ENCODE measurements at regions not wholly inside any gene's neighbourhood (a gene's known extent, or its start where the extent isn't known, plus 50 kb on each side); places are given as distances from the start of the nearest gene placed in this dataset.

- no peak for TF ChIP-seq POLR2AphosphoS5 (IDR thresholded peaks at IDR 0.05; ENCODE audit: low read depth, low read length)
- no peak for TF ChIP-seq ZBTB33 (IDR thresholded peaks at IDR 0.05; ENCODE audit: borderline replicate concordance, low read depth)
- TF ChIP-seq, protein P1, sequence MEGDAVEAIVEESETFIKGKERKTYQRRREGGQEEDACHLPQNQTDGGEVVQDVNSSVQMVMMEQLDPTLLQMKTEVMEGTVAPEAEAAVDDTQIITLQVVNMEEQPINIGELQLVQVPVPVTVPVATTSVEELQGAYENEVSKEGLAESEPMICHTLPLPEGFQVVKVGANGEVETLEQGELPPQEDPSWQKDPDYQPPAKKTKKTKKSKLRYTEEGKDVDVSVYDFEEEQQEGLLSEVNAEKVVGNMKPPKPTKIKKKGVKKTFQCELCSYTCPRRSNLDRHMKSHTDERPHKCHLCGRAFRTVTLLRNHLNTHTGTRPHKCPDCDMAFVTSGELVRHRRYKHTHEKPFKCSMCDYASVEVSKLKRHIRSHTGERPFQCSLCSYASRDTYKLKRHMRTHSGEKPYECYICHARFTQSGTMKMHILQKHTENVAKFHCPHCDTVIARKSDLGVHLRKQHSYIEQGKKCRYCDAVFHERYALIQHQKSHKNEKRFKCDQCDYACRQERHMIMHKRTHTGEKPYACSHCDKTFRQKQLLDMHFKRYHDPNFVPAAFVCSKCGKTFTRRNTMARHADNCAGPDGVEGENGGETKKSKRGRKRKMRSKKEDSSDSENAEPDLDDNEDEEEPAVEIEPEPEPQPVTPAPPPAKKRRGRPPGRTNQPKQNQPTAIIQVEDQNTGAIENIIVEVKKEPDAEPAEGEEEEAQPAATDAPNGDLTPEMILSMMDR (IDR thresholded peaks at IDR 0.05) = no peak
- no peak for TF ChIP-seq TAF1 (IDR thresholded peaks at IDR 0.05; ENCODE audit: borderline replicate concordance, low read depth, low read length)
- TF ChIP-seq, protein P2, sequence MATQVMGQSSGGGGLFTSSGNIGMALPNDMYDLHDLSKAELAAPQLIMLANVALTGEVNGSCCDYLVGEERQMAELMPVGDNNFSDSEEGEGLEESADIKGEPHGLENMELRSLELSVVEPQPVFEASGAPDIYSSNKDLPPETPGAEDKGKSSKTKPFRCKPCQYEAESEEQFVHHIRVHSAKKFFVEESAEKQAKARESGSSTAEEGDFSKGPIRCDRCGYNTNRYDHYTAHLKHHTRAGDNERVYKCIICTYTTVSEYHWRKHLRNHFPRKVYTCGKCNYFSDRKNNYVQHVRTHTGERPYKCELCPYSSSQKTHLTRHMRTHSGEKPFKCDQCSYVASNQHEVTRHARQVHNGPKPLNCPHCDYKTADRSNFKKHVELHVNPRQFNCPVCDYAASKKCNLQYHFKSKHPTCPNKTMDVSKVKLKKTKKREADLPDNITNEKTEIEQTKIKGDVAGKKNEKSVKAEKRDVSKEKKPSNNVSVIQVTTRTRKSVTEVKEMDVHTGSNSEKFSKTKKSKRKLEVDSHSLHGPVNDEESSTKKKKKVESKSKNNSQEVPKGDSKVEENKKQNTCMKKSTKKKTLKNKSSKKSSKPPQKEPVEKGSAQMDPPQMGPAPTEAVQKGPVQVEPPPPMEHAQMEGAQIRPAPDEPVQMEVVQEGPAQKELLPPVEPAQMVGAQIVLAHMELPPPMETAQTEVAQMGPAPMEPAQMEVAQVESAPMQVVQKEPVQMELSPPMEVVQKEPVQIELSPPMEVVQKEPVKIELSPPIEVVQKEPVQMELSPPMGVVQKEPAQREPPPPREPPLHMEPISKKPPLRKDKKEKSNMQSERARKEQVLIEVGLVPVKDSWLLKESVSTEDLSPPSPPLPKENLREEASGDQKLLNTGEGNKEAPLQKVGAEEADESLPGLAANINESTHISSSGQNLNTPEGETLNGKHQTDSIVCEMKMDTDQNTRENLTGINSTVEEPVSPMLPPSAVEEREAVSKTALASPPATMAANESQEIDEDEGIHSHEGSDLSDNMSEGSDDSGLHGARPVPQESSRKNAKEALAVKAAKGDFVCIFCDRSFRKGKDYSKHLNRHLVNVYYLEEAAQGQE (IDR thresholded peaks at IDR 0.05; ENCODE audit: low read depth, low read length) = no peak
- no peak for TF ChIP-seq CHD2 (IDR thresholded peaks at IDR 0.05; ENCODE audit: low read length, partially characterized antibody)
- no peak for TF ChIP-seq SMC3 (IDR thresholded peaks at IDR 0.05; ENCODE audit: low read depth, low read length)
- TF ChIP-seq EZH2phosphoT487 (IDR thresholded peaks at IDR 0.05; ENCODE audit: borderline replicate concordance, low read depth) = no peak
- TF ChIP-seq IRF3 (IDR thresholded peaks at IDR 0.05; ENCODE audit: low read depth, low read length) = no peak
- TF ChIP-seq NRF1 (IDR thresholded peaks at IDR 0.05; ENCODE audit: low read depth, low read length) = no peak
- no peak for TF ChIP-seq USF1 (IDR thresholded peaks at IDR 0.05; ENCODE audit: borderline replicate concordance, low read depth)
- TF ChIP-seq SIN3A (IDR thresholded peaks at IDR 0.05; ENCODE audit: borderline replicate concordance, low read depth, low read length) = no peak
- TF ChIP-seq GABPA (IDR thresholded peaks at IDR 0.05; ENCODE audit: low read depth) = no peak
Observed at GRCh38 chr16:48836636-48837035, 226.7 kb upstream of the N4BP1 start.
